Fibroblast of peridontal ligament (primary cell): ENCODE measurements at regions not wholly inside any gene's neighbourhood (a gene's known extent, or its start where the extent isn't known, plus 50 kb on each side); places are given as distances from the start of the nearest gene placed in this dataset.
A peak's percentile ranks its signal among the peaks of the same experiment; 100 is the strongest.

Experiments
- DNase-seq: peaks from one replicate; pipeline ENCODE4 v3.0.0-alpha.2; 2010; ENCODE audit errors: extremely low read depth

- no peak for DNase-seq
Measured at GRCh38 chr2:151197184-151198108, 64.2 kb downstream of the RBM43 start.

GRCh38 chr2:151193576-151193975, 68.1 kb downstream of the RBM43 start:
- no peak for DNase-seq

GRCh38 chr2:151192681-151193080, 69.0 kb downstream of the RBM43 start:
- DNase-seq = no peak

- DNase-seq = peak; percentile 68
Measured at GRCh38 chr2:151191001-151191400, 70.7 kb downstream of the RBM43 start.

GRCh38 chr2:151189125-151189524, 72.5 kb downstream of the RBM43 start:
- DNase-seq = no peak

- DNase-seq = no peak
Measured at GRCh38 chr2:151186011-151186410, 75.7 kb downstream of the RBM43 start.

GRCh38 chr2:151182899-151183809, 78.5 kb downstream of the RBM43 start:
- no peak for DNase-seq

- no peak for DNase-seq
Measured at GRCh38 chr2:151182396-151182795, 79.3 kb downstream of the RBM43 start.

GRCh38 chr2:151181524-151181923, 80.1 kb downstream of the RBM43 start:
- DNase-seq = no peak

- DNase-seq = no peak
Measured at GRCh38 chr2:151180123-151180522, 81.5 kb downstream of the RBM43 start.

GRCh38 chr2:151178207-151178606, 83.5 kb downstream of the RBM43 start:
- no peak for DNase-seq

- DNase-seq = no peak
Measured at GRCh38 chr2:151177756-151178155, 83.9 kb downstream of the RBM43 start.

GRCh38 chr2:151176661-151177060, 85.0 kb downstream of the RBM43 start:
- DNase-seq = no peak

GRCh38 chr2:151175864-151176263, 85.8 kb downstream of the RBM43 start:
- no peak for DNase-seq

- no peak for DNase-seq
Measured at GRCh38 chr2:151174127-151174526, 87.5 kb downstream of the RBM43 start.

- peak; percentile 53 for DNase-seq
Measured at GRCh38 chr2:151171186-151171585, 90.5 kb downstream of the RBM43 start.

- DNase-seq = no peak
Measured at GRCh38 chr2:151166410-151166809, 95.3 kb downstream of the RBM43 start.

- no peak for DNase-seq
Measured at GRCh38 chr2:151165105-151165684, 96.5 kb downstream of the RBM43 start.

GRCh38 chr2:151161821-151162551, 99.7 kb downstream of the RBM43 start:
- DNase-seq = peak; percentile 88

GRCh38 chr2:151159109-151159662, 102.5 kb downstream of the RBM43 start:
- peak; percentile 52 for DNase-seq
